ENCODE measurements at regions not wholly inside any gene's neighbourhood (a gene's known extent, or its start where the extent isn't known, plus 50 kb on each side); places are given as distances from the start of the nearest gene placed in this dataset.
"Not testable (repeated sequence)": the region's sequence is repeated elsewhere in the genome, so short reads cannot be mapped to it uniquely, and the experiment has no call there.

- Histone ChIP-seq H3K9ac (ENCODE audit: low read depth, low read length) (no peak overlapping the region), H3K9me3 (ENCODE audit: control insufficient read depth, insufficient read depth, low read length) (no peaks in the 10 kb centered on the region), H3K36me3 (ENCODE audit: insufficient read depth, low read length) (no peaks in the 10 kb centered on the region), H3K4me1 (ENCODE audit: insufficient read depth, low read length) (peaks cover 4% of the 10 kb centered on the region; the same call in 1 of the 2 replicates)
These were observed 1149.1 kb upstream of the CDH8 start for GRCh38 chr16:63185235-63185780.

GRCh38 chr16:63183743-63184142, 1147.5 kb upstream of the CDH8 start:
- Histone ChIP-seq H3K36me3 (ENCODE audit: insufficient read depth, low read length) (no peaks in the 10 kb centered on the region), H3K4me1 (ENCODE audit: insufficient read depth, low read length) (peaks cover 4% of the 10 kb centered on the region; the same call in 1 of the 2 replicates), H3K9me3 (ENCODE audit: control insufficient read depth, insufficient read depth, low read length) (no peaks in the 10 kb centered on the region), H3K9ac (ENCODE audit: low read depth, low read length) (no peak overlapping the region)

GRCh38 chr16:63175313-63175712, 1139.1 kb upstream of the CDH8 start:
- no peaks in the 10 kb centered on the region for H3K36me3 ChIP-seq (ENCODE audit: insufficient read depth, low read length)
- H3K9me3 ChIP-seq (ENCODE audit: control insufficient read depth, insufficient read depth, low read length) = no peaks in the 10 kb centered on the region
- H3K4me1 ChIP-seq (ENCODE audit: insufficient read depth, low read length) = no peaks in the 10 kb centered on the region

GRCh38 chr16:63174801-63175200, 1138.6 kb upstream of the CDH8 start:
- no peaks in the 10 kb centered on the region for H3K4me1 ChIP-seq (ENCODE audit: insufficient read depth, low read length)
- no peaks in the 10 kb centered on the region for H3K36me3 ChIP-seq (ENCODE audit: insufficient read depth, low read length)
- no peaks in the 10 kb centered on the region for H3K9me3 ChIP-seq (ENCODE audit: control insufficient read depth, insufficient read depth, low read length)
- no peak overlapping the region for H3K9ac ChIP-seq (ENCODE audit: low read depth, low read length)

More at GRCh38 chr16:63175313-63175712, 1139.1 kb upstream of the CDH8 start:
- H3K9ac ChIP-seq (ENCODE audit: low read depth, low read length) = no peak overlapping the region

- Histone ChIP-seq H3K9ac (ENCODE audit: low read depth, low read length) (no peak overlapping the region), H3K36me3 (ENCODE audit: insufficient read depth, low read length) (no peaks in the 10 kb centered on the region), H3K4me1 (ENCODE audit: insufficient read depth, low read length) (no peaks in the 10 kb centered on the region), H3K9me3 (ENCODE audit: control insufficient read depth, insufficient read depth, low read length) (no peaks in the 10 kb centered on the region)
These were observed 1135.3 kb upstream of the CDH8 start for GRCh38 chr16:63171545-63171944.

- Histone ChIP-seq H3K9me3 (ENCODE audit: control insufficient read depth, insufficient read depth, low read length) (no peaks in the 10 kb centered on the region), H3K9ac (ENCODE audit: low read depth, low read length) (no peak overlapping the region), H3K36me3 (ENCODE audit: insufficient read depth, low read length) (no peaks in the 10 kb centered on the region), H3K4me1 (ENCODE audit: insufficient read depth, low read length) (no peaks in the 10 kb centered on the region)
These were observed 1132.9 kb upstream of the CDH8 start for GRCh38 chr16:63169100-63169499.

GRCh38 chr16:63157818-63158217, 1121.6 kb upstream of the CDH8 start:
- Histone ChIP-seq H3K9me3 (ENCODE audit: control insufficient read depth, insufficient read depth, low read length) (no peaks in the 10 kb centered on the region), H3K9ac (ENCODE audit: low read depth, low read length) (no peak overlapping the region), H3K4me1 (ENCODE audit: insufficient read depth, low read length) (no peaks in the 10 kb centered on the region), H3K36me3 (ENCODE audit: insufficient read depth, low read length) (no peaks in the 10 kb centered on the region)

- Histone ChIP-seq H3K9me3 (ENCODE audit: control insufficient read depth, insufficient read depth, low read length) (no peaks in the 10 kb centered on the region), H3K36me3 (ENCODE audit: insufficient read depth, low read length) (no peaks in the 10 kb centered on the region), H3K4me1 (ENCODE audit: insufficient read depth, low read length) (no peaks in the 10 kb centered on the region), H3K9ac (ENCODE audit: low read depth, low read length) (no peak overlapping the region)
These were observed 1110.0 kb upstream of the CDH8 start for GRCh38 chr16:63146251-63146650.

GRCh38 chr16:63145411-63145810, 1109.2 kb upstream of the CDH8 start:
- Histone ChIP-seq H3K9ac (ENCODE audit: low read depth, low read length) (no peak overlapping the region), H3K4me1 (ENCODE audit: insufficient read depth, low read length) (no peaks in the 10 kb centered on the region), H3K36me3 (ENCODE audit: insufficient read depth, low read length) (no peaks in the 10 kb centered on the region), H3K9me3 (ENCODE audit: control insufficient read depth, insufficient read depth, low read length) (no peaks in the 10 kb centered on the region)

- no peaks in the 10 kb centered on the region for H3K4me1 ChIP-seq (ENCODE audit: insufficient read depth, low read length)
- no peak overlapping the region for H3K9ac ChIP-seq (ENCODE audit: low read depth, low read length)
- H3K9me3 ChIP-seq (ENCODE audit: control insufficient read depth, insufficient read depth, low read length) = no peaks in the 10 kb centered on the region
- no peaks in the 10 kb centered on the region for H3K36me3 ChIP-seq (ENCODE audit: insufficient read depth, low read length)
These were observed 1098.8 kb upstream of the CDH8 start for GRCh38 chr16:63135069-63135468.

GRCh38 chr16:63131503-63131902, 1095.3 kb upstream of the CDH8 start:
- no peaks in the 10 kb centered on the region for H3K36me3 ChIP-seq (ENCODE audit: insufficient read depth, low read length)
- H3K9ac ChIP-seq (ENCODE audit: low read depth, low read length) = no peak overlapping the region
- H3K4me1 ChIP-seq (ENCODE audit: insufficient read depth, low read length) = no peaks in the 10 kb centered on the region
- H3K9me3 ChIP-seq (ENCODE audit: control insufficient read depth, insufficient read depth, low read length) = no peaks in the 10 kb centered on the region

- H3K4me1 ChIP-seq (ENCODE audit: insufficient read depth, low read length) = no peaks in the 10 kb centered on the region
- no peak overlapping the region for H3K9ac ChIP-seq (ENCODE audit: low read depth, low read length)
- no peaks in the 10 kb centered on the region for H3K9me3 ChIP-seq (ENCODE audit: control insufficient read depth, insufficient read depth, low read length)
- no peaks in the 10 kb centered on the region for H3K36me3 ChIP-seq (ENCODE audit: insufficient read depth, low read length)
These were observed 1094.7 kb upstream of the CDH8 start for GRCh38 chr16:63130942-63131341.

GRCh38 chr16:63129411-63130125, 1093.3 kb upstream of the CDH8 start:
- no peaks in the 10 kb centered on the region for H3K4me1 ChIP-seq (ENCODE audit: insufficient read depth, low read length)
- H3K36me3 ChIP-seq (ENCODE audit: insufficient read depth, low read length) = no peaks in the 10 kb centered on the region
- no peak overlapping the region for H3K9ac ChIP-seq (ENCODE audit: low read depth, low read length)
- H3K9me3 ChIP-seq (ENCODE audit: control insufficient read depth, insufficient read depth, low read length) = no peaks in the 10 kb centered on the region

GRCh38 chr16:63119905-63120304, 1083.7 kb upstream of the CDH8 start:
- not testable (repeated sequence) for H3K9me3 ChIP-seq (ENCODE audit: control insufficient read depth, insufficient read depth, low read length); H3K36me3 ChIP-seq (ENCODE audit: insufficient read depth, low read length); H3K4me1 ChIP-seq (ENCODE audit: insufficient read depth, low read length); H3K9ac ChIP-seq (ENCODE audit: low read depth, low read length)

- no peaks in the 10 kb centered on the region for H3K4me1 ChIP-seq (ENCODE audit: insufficient read depth, low read length)
- no peaks in the 10 kb centered on the region for H3K9me3 ChIP-seq (ENCODE audit: control insufficient read depth, insufficient read depth, low read length)
- no peaks in the 10 kb centered on the region for H3K36me3 ChIP-seq (ENCODE audit: insufficient read depth, low read length)
- no peak overlapping the region for H3K9ac ChIP-seq (ENCODE audit: low read depth, low read length)
These were observed 1063.8 kb upstream of the CDH8 start for GRCh38 chr16:63100082-63100481.
